Nephron (organoid): ENCODE measurements at regions not wholly inside any gene's neighbourhood (a gene's known extent, or its start where the extent isn't known, plus 50 kb on each side); places are given as distances from the start of the nearest gene placed in this dataset.

ENCODE experiments used
- H3K27ac Mint-ChIP-seq, 3 experiments: 2 replicates each; pipeline ENCODE4 v1.8.0; 2020; ENCODE audit warnings: mixed read lengths in 3 of 3, mild to moderate bottlenecking in 2 of 3, moderate library complexity in 1 of 3
- H3K27me3 Mint-ChIP-seq: 2 replicates; pipeline ENCODE4 v1.8.0; 2021; ENCODE audit warnings: low read depth, mild to moderate bottlenecking, moderate library complexity, mixed read lengths
- H3K36me3 Mint-ChIP-seq: 2 replicates; pipeline ENCODE4 v1.8.0; 2020; ENCODE audit warnings: low read depth, mixed read lengths
- H3K4me1 Mint-ChIP-seq: 2 replicates; pipeline ENCODE4 v1.8.0; 2020; ENCODE audit warnings: mixed read lengths
- H3K4me3 Mint-ChIP-seq, 3 experiments: 2 replicates each; pipeline ENCODE4 v1.8.0; 2020; ENCODE audit warnings: mild to moderate bottlenecking in 3 of 3, mixed read lengths in 3 of 3, moderate library complexity in 2 of 3
- H3K9me3 Mint-ChIP-seq: 2 replicates; pipeline ENCODE4 v1.8.0; 2020; ENCODE audit warnings: mixed read lengths
- CTCF ChIP-seq, 3 experiments: fragments of 200-600 bp; sonication (generic); IDR thresholded peaks; one replicate each; pipeline ENCODE4 v1.5.0; 2021; ENCODE audit warnings: antibody characterized with exemption in 3 of 3; ENCODE audit not compliant: unreplicated experiment in 3 of 3

- H3K27me3 Mint-ChIP-seq = no peaks in the 10 kb centered on the region
- H3K4me1 Mint-ChIP-seq = no peaks in the 10 kb centered on the region
- H3K9me3 Mint-ChIP-seq = no peaks in the 10 kb centered on the region
- H3K27ac Mint-ChIP-seq = no peak overlapping the region
- no peaks in the 10 kb centered on the region for H3K36me3 Mint-ChIP-seq
- TF ChIP-seq CTCF (IDR thresholded peaks at IDR 0.05; ENCODE audit: unreplicated experiment in 3 of 3) = no peak
- H3K4me3 Mint-ChIP-seq = no peak overlapping the region
These were observed 1116.1 kb downstream of the PCDH9 start for GRCh38 chr13:66113882-66114526.

- Mint-ChIP-seq H3K4me1 (no peaks in the 10 kb centered on the region), H3K27me3 (no peaks in the 10 kb centered on the region), H3K27ac (no peak overlapping the region), H3K4me3 (no peak overlapping the region), H3K9me3 (no peaks in the 10 kb centered on the region), H3K36me3 (no peaks in the 10 kb centered on the region)
- TF ChIP-seq CTCF (IDR thresholded peaks at IDR 0.05; ENCODE audit: unreplicated experiment in 3 of 3) = no peak
These were observed 1118.5 kb downstream of the PCDH9 start for GRCh38 chr13:66111628-66112027.

DNA sequence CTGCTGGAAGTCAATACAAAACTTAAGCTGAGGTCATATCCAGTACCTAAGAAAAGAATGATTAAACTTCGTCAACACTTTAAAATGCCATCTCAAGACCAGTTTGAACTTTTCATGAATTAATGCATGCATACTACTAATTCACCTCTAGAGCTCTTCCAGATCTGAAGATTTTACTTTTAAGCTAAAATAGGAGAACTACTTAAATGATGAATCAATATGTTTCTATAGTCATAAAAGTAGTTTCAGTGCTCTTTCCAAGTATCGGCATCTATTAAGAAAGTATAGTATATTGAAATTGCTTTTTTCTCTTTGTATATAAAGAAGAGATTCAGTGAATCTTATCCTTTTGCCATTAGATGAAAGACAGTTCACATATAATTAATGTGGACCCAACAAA lies 1123.9 kb downstream of the PCDH9 start:
- no peak overlapping the region for H3K4me3 Mint-ChIP-seq
- TF ChIP-seq CTCF (IDR thresholded peaks at IDR 0.05; ENCODE audit: unreplicated experiment in 3 of 3) = no peak
- H3K27me3 Mint-ChIP-seq = no peaks in the 10 kb centered on the region
- no peaks in the 10 kb centered on the region for H3K36me3 Mint-ChIP-seq
- H3K9me3 Mint-ChIP-seq = no peaks in the 10 kb centered on the region
- H3K4me1 Mint-ChIP-seq = no peaks in the 10 kb centered on the region
- H3K27ac Mint-ChIP-seq = no peak overlapping the region

GRCh38 chr13:66102864-66103263 lies 1127.3 kb downstream of the PCDH9 start:
- H3K27me3 Mint-ChIP-seq = no peaks in the 10 kb centered on the region
- no peaks in the 10 kb centered on the region for H3K9me3 Mint-ChIP-seq
- no peak for TF ChIP-seq CTCF (IDR thresholded peaks at IDR 0.05; ENCODE audit: unreplicated experiment in 3 of 3)
- H3K4me1 Mint-ChIP-seq = peaks cover 5% of the 10 kb centered on the region
- H3K27ac Mint-ChIP-seq = no peak overlapping the region
- no peak overlapping the region for H3K4me3 Mint-ChIP-seq
- H3K36me3 Mint-ChIP-seq = no peaks in the 10 kb centered on the region

GRCh38 chr13:66099825-66100224 lies 1130.3 kb downstream of the PCDH9 start:
- no peak for TF ChIP-seq CTCF (IDR thresholded peaks at IDR 0.05; ENCODE audit: unreplicated experiment in 3 of 3)
- Mint-ChIP-seq H3K9me3 (peaks cover 9% of the 10 kb centered on the region), H3K4me3 (no peak overlapping the region), H3K36me3 (peaks cover 9% of the 10 kb centered on the region), H3K4me1 (peaks cover 5% of the 10 kb centered on the region), H3K27me3 (no peaks in the 10 kb centered on the region), H3K27ac (peak overlapping the region in 1 of 3 experiments; percentile 59)

- TF ChIP-seq CTCF (IDR thresholded peaks at IDR 0.05; ENCODE audit: unreplicated experiment in 3 of 3) = no peak
- peaks cover 11% of the 10 kb centered on the region for H3K9me3 Mint-ChIP-seq
- H3K27me3 Mint-ChIP-seq = no peaks in the 10 kb centered on the region
- no peak overlapping the region for H3K4me3 Mint-ChIP-seq
- peak overlapping the region in 2 of 3 experiments; percentile 37 to 39 for H3K27ac Mint-ChIP-seq
- peaks cover 12% of the 10 kb centered on the region for H3K36me3 Mint-ChIP-seq
- peaks cover 5% of the 10 kb centered on the region for H3K4me1 Mint-ChIP-seq
These were observed 1131.1 kb downstream of the PCDH9 start for GRCh38 chr13:66098931-66099628.
